ENCODE measurements at regions not wholly inside any gene's neighbourhood (a gene's known extent, or its start where the extent isn't known, plus 50 kb on each side); places are given as distances from the start of the nearest gene placed in this dataset.
"Not testable (repeated sequence)": the region's sequence is repeated elsewhere in the genome, so short reads cannot be mapped to it uniquely, and the experiment has no call there.

DNA sequence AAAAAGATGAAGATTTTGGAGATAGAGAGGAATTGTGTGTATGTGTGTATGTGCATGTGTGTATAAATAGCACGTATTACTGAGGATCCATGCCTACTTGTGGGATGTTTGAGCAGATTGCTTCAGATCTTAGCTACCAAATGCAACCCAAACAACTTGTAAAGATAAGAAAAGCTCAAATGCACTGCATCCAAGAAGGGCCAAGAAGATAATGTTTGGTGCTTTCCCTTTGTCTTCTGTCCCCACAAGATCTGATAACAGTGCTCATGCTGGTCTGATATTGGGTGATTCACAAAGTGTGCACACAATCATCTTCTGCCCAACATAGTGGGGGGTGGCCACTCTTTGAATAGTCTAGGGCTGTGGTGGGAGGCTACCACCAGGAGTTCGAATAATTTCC lies 284.8 kb upstream of the CYRIA start:
- DNase-seq = no peak

GRCh38 chr2:16948710-16949109 lies 283.1 kb upstream of the CYRIA start:
- no peak for DNase-seq

DNA sequence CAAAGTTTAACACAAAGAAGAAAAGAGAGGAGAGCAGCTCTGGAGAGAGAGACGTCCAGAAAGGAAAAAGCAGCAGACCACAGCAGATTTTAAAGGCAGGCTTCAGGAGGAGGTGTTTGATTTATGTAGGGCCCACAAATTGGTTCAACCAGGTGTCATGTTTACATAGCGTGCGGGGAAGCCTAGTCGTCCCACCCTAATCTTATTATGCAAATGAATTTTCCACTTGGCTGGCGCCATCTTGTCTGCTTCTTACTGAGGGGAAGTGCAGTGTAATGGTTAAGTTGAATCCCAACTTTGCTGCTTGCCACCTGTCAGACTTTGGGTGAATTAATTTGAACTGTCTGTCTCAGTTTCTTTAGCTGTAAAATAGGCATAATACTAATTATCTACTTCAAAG lies 282.4 kb upstream of the CYRIA start:
- peak; percentile 87 for DNase-seq

GRCh38 chr2:16943279-16943958 lies 277.8 kb upstream of the CYRIA start:
- DNase-seq = no peak

DNA sequence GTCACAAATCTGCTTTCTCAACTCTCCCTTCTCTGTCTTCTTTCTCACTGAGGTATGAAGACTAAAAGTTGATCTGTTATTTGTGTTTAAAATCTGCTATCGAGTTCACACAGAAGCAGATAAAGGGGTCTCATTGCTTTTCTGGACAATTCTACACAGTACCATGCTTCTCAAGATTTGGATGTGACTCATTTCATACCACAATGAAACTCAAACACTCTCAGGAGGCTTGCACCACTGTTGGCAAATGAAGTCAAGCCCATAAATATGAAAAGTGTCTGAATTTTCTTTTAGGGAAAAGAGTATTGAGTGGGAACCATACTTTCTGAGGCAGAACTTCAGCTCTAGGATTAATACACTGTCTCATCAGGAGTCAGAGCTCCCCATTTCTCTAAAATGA lies 274.6 kb upstream of the CYRIA start:
- DNase-seq = no peak

DNA sequence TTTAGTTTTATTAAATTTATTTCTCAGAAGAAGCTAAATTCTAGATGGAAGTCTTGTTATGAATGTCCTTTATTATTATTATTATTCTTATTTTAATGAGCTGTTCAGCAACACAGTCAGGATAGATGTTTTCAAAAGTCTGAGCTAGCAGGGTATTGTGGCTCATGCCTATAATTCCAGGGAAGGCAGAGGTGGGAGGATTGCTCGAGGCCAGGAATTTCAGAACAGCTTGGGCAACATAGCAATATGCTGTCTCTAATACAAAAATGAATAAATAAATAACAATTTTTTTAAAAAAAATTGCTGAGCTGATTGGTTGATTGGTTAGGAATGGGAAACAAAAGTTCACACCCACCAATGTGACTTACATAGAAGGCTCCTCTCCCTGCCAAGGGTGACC lies 274.1 kb upstream of the CYRIA start:
- no peak for DNase-seq

GRCh38 chr2:16933355-16933754 lies 267.7 kb upstream of the CYRIA start:
- DNase-seq = no peak

GRCh38 chr2:16932826-16933225 lies 267.2 kb upstream of the CYRIA start:
- no peak for DNase-seq

DNA sequence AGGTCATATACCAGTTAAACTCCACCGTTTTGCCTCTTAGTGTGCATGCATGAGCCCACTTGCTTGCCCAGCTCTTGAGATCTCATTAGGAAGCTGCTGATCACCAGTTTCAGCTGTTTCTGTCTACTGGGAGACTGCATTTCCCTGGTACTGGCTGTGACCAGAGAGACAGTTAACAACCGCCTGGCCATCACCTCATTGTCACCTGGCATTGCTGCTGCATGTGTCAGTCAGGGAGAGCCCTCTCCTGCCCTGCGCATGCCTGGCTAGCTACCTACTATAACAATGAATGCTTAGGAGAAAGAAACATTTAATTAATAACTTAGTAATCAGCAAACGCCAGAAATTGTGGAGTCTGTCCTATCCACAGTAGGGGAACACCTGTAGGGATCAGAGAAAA lies 265.8 kb upstream of the CYRIA start:
- no peak for DNase-seq

DNA sequence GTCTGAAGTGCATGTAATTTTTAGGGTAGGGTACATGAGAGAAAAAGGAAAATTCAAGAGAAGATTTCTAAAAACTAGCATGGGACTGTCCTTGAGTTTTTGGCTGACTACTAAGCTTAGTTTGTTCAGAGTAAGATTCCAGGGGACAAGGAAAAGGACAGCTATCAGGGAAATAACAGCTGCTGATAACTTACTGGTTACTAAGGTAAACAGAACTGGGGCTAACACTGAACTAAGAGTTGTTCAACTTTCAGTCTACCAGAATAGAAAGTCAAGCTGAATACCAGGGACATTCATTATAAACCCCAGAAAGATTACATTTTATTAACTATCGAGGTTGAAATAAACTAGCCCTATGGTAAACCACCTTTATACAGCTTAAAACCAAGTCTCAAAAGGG lies 261.8 kb upstream of the CYRIA start:
- no peak for DNase-seq

DNA sequence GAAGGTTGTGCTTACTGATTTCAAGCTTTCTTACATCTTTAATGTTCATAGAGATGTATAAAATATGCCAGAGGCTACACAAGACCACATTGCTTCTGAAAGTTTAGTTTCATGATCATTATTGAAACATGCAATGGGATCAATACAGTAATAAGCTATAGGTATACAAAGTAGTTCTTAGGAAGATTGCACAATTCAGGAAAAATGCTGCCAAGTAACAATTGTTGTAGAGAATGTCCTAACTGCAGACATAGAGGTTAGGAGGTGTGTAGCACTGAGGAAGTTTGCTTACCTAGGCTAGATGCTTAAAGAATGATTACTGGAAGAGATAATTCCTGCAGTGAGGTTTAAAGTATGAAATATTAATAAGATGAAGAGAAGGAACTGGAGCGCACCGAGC lies 259.5 kb upstream of the CYRIA start:
- DNase-seq = no peak

GRCh38 chr2:16915341-16915755 lies 249.7 kb upstream of the CYRIA start:
- not testable (repeated sequence) for DNase-seq

DNA sequence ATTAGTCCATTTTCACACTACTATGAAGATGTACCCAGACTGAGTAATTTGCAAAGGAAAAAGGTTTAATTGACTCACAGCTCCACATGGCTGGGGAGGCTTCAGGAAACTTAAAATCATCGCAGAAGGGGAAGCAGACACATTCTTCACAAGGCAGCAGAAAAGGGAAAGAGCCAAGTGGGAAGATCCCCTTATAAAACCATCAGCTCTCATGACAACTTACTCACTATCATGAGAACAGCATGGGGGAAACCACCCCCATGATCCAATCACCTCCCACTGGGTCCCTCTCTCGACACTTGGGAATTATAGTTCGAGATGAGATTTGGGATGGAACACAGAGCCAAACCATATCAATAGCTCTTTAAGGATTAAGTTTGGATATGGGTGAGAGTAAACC lies 246.1 kb upstream of the CYRIA start:
- DNase-seq = no peak

- DNase-seq = no peak
These were observed 243.0 kb upstream of the CYRIA start for GRCh38 chr2:16908656-16909055.

DNA sequence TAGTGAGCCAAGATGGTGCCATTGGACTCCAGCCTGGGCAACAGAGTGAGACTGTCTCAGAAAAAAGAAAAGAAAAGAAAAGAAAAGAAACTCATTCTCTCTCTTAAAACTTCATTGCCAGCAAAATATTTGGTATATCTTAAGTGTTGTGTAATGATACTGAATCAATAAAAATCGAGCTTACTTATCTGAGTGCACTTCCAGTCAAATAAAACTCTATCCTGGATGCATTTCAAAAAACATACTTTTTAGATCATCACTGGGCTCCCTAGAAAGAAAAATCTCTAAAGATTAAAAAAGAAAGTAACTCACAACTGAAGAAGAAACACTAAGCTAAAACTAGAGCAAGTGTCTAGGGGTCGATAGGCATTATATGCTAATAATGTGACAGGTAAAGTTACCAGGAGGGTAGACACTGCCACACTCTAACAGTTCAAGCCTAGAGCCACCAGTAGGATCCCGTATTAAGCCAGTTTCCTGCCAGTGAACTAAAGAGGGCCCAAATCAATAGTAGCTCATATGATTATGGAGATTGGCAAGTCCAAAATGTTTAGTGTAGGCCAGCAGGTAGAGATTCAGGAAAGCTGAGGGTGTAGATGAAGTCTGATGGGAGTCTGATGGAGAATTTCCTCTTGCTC lies 242.1 kb upstream of the CYRIA start:
- no peak for DNase-seq

GRCh38 chr2:16905325-16905724 lies 239.7 kb upstream of the CYRIA start:
- not testable (repeated sequence) for DNase-seq

GRCh38 chr2:16900405-16901025 lies 234.9 kb upstream of the CYRIA start:
- no peak for DNase-seq

DNA sequence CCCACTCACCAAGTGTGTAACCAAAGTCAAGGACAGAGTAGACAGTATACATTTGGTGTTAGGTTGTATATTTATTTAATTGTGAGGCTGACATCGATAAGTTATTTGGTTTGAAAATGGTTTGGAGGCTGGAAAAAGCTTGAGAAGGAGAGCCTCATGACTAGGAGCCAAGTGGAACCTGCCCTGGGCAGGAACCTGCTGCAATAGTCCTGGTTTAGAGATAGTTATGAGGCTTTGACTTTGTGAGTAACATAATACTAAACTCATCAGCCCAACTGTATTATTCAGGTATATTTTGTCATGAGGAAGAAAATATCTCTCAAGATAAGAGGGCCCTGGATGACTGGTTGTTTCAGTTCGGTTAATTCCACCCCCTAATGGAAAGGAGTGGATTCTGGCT lies 234.3 kb upstream of the CYRIA start:
- no peak for DNase-seq

DNA sequence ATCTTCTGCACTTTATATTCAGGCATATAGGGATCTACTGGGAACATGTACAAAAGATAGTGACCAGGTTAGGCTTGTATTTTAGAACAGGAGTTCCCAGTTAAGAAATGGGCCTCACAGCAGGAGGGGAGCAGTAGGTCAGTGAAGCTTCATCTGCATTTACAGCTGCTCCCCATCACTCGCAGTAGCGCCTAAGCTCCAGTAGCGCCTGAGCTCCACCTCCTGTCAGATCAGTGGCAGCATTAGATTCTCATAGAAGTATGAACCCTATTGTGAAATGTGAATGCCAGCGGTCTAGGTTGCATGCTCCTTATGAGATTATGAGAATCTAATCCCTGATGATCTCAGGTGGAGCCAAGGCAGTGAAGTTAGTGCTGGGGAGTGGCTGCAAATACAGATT lies 224.4 kb upstream of the CYRIA start:
- DNase-seq = no peak

DNA sequence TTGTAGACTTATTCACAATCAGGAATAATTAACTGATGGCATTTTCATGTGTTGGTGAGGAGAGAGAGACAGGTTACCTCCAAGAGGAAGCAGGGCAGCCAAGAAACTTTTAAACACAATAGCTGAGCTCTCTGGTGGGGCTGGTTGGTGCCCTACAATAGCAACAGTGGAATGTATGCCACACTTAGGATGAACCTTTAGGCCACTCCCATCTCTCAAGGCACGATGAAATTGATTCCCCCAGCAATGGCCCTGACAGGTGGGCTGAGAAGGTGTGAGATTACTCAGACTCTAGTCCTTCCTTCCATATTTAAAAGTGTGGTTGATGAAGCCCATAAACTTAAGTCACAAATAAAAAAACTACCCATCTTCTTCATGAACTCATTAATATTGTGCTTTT lies 219.4 kb upstream of the CYRIA start:
- no peak for DNase-seq

- DNase-seq = no peak
These were observed 217.1 kb upstream of the CYRIA start for GRCh38 chr2:16882706-16883105.

GRCh38 chr2:16881122-16881521 lies 215.5 kb upstream of the CYRIA start:
- no peak for DNase-seq

GRCh38 chr2:16871411-16871810 lies 205.8 kb upstream of the CYRIA start:
- no peak for DNase-seq

DNA sequence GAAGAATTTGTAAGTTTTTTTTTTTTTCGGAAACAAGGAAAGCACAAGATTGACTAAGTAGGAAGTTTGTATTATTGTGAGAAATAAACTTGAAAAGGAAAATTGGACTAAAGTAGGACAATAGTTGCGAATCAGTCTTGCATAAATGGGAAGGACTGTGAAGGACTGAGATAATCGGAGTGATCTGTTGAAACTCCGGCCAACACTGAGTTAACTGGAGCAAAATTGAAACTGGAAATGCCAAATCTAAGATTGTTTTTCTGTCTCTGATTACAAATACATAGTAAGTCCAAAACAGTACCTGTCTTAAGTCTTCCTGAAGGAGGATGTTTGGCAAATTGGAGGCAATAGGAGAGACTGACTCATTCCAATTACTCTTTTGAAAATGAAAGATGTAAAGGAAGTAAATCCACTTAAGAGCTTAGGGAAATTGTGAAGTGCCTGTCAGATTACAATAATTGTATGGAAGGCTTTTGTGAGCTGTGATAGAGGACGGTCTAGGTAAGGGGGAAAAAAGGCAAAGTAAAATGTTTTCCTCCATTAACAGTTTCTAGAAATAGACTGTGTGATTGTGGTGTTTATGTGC lies 204.9 kb upstream of the CYRIA start:
- peak; percentile 80 for DNase-seq

Data from NCI-H1436 (cell line).